ENCODE measurements at regions not wholly inside any gene's neighbourhood (a gene's known extent, or its start where the extent isn't known, plus 50 kb on each side); places are given as distances from the start of the nearest gene placed in this dataset.

DNA sequence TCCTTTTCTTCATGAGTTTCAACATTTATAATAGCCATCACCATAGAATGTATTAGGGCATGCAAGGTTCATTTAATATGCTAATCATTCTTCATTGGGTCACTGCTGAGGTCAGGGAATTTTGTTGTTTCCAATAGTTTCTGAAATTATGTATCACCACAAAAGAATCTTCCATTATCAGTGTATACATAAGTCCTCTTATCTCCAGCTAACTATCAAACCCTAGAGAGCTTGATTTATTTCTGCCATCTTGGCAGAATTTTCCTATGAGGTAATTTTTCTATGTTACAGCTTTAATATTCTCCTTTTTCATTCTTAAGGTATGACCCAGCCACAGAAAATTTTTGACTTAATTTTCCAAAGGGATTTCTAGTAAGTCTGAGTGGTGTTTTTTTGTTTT is 415.0 kb upstream of the SLITRK1 start:
- Histone ChIP-seq H3K27ac (no peak overlapping the region), H3K4me1 (no peaks in the 10 kb centered on the region), H3K4me3 (no peak overlapping the region), H3K27me3 (no peaks in the 10 kb centered on the region), H3K36me3 (no peaks in the 10 kb centered on the region), H3K9me3 (no peaks in the 10 kb centered on the region)
- intact Hi-C loops (cut with DNase I), result no loop called here
- no peak for ATAC-seq
- TF ChIP-seq CTCF (IDR thresholded peaks at IDR 0.05) (no peak), POLR2A (IDR thresholded peaks at IDR 0.05) (no peak)
- no peak for DNase-seq

GRCh38 chr13:84296401-84296800 is 414.1 kb upstream of the SLITRK1 start:
- no peaks in the 10 kb centered on the region for H3K27me3 ChIP-seq
- no peak overlapping the region for H3K4me3 ChIP-seq
- intact Hi-C loops (cut with DNase I), result no loop called here
- no peaks in the 10 kb centered on the region for H3K9me3 ChIP-seq
- DNase-seq (no peak), ATAC-seq (no peak)
- H3K27ac ChIP-seq, result no peak overlapping the region
- WGBS, 4 donors, result 14 to 27% (median 18%) methylated on average over 2 of the region's 2 CpGs
- H3K4me1 ChIP-seq, result no peaks in the 10 kb centered on the region
- TF ChIP-seq CTCF (IDR thresholded peaks at IDR 0.05), result no peak
- TF ChIP-seq POLR2A (IDR thresholded peaks at IDR 0.05), result no peak
- no peaks in the 10 kb centered on the region for H3K36me3 ChIP-seq

GRCh38 chr13:84294576-84294975 is 412.3 kb upstream of the SLITRK1 start:
- no peak for ATAC-seq
- DNase-seq, result no peak
- H3K27ac ChIP-seq, result no peak overlapping the region
- no peaks in the 10 kb centered on the region for H3K36me3 ChIP-seq
- no peak for TF ChIP-seq CTCF (IDR thresholded peaks at IDR 0.05)
- no peak for TF ChIP-seq POLR2A (IDR thresholded peaks at IDR 0.05)
- no peaks in the 10 kb centered on the region for H3K27me3 ChIP-seq
- no peak overlapping the region for H3K4me3 ChIP-seq
- intact Hi-C loops (cut with DNase I), result no loop called here
- 72 to 77% (median 74%) methylated on average over 3 of the region's 3 CpGs for WGBS, 4 donors
- no peaks in the 10 kb centered on the region for H3K4me1 ChIP-seq
- H3K9me3 ChIP-seq, result peaks cover 0 to 6% (median 0%) of the 10 kb centered on the region in 12 donors

DNA sequence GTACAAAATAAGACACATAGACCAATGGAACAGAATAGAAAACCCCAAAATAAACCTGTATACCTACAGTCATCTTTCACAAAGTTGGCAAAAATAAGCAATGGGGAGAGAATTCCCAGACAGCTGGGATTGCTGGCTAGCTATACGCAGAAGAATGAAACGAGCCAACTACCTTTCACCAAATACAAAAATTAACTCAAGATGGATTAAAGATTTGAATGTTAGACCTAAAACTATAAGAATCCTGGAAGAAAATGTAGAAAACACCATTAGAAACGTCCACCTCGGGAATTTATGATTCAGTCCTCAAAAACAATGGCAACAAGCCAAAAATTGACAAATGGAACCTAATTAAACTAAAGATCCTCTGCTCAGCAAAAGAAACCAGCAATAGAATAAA is 408.1 kb upstream of the SLITRK1 start:
- no peak overlapping the region for H3K4me3 ChIP-seq
- H3K27ac ChIP-seq, result no peak overlapping the region
- ATAC-seq, result no peak
- TF ChIP-seq POLR2A (IDR thresholded peaks at IDR 0.05), result no peak
- no peak for TF ChIP-seq CTCF (IDR thresholded peaks at IDR 0.05)
- 58 to 65% (median 61%) methylated on average over 4 of the region's 4 CpGs for WGBS, 4 donors
- peaks cover 0 to 6% (median 0%) of the 10 kb centered on the region in 12 donors for H3K9me3 ChIP-seq
- DNase-seq, result no peak
- no peaks in the 10 kb centered on the region for H3K36me3 ChIP-seq
- H3K27me3 ChIP-seq, result no peaks in the 10 kb centered on the region
- intact Hi-C loops (cut with DNase I), result no loop called here
- H3K4me1 ChIP-seq, result no peaks in the 10 kb centered on the region
